K562 (cell line): ENCODE measurements at regions not wholly inside any gene's neighbourhood (a gene's known extent, or its start where the extent isn't known, plus 50 kb on each side); places are given as distances from the start of the nearest gene placed in this dataset.

Experiments used
- ATAC-seq: fragments of 200-7000 bp; cut with Tn5 transposase; 3 replicates; pipeline ENCODE4 v1.9.1; 2020; ENCODE audit warnings: moderate library complexity
- BruUV-seq: library from RNA; stranded (reverse); fragments of 400-500 nt; replicated peaks from 2 replicates; lab custom pipeline; 2021; lab: Mats Ljungman, UMichigan
- CTCF ChIA-PET: fragments of 300-600 bp; formaldehyde crosslinking; extraction: SDS; loops from one replicate; lab custom pipeline; 2021; ENCODE audit warnings: low intra/inter-chr PET ratio; lab: Yijun Ruan, JAX
- POLR2A ChIA-PET: fragments of 300-600, 350-650 bp; sonication (Branson Sonifier 250); formaldehyde crosslinking; extraction: SDS; loops from one replicate; lab custom pipeline; 2021; ENCODE audit warnings: antibody characterized with exemption, inconsistent platforms; lab: Yijun Ruan, JAX
- DNase-seq, 4 experiments: peaks; one replicate each; pipeline versions ENCODE4 v3.0.0 to v3.0.0-alpha.2; 2011 to 2018; ENCODE audit warnings: low spot score in 3 of 4, mixed read lengths in 3 of 4; ENCODE audit errors: extremely low read depth in 1 of 4
- FAIRE-seq: peaks from 2 replicates; lab custom pipeline; 2011; peaks lifted over from hg19 to GRCh38; lab: Jason Lieb, UNC
- H2AFZ ChIP-seq: 2 replicates; pipeline ENCODE4 v1.6.0; 2011; ENCODE audit warnings: low read depth, low read length, control low read depth, inconsistent platforms
- H3K27ac ChIP-seq: fragments of 200-600 bp; 3 replicates; pipeline ENCODE4 v1.8.0; 2011; ENCODE audit warnings: low read depth, mild to moderate bottlenecking, control low read depth, inconsistent platforms, low read length, moderate library complexity, mixed read lengths; ENCODE audit errors: extremely low read depth
- H3K27me3 ChIP-seq, 2 experiments: fragments of 300-600 bp in 1 of 2; 2 replicates in 1 of 2; 3 replicates in 1 of 2; pipeline versions ENCODE4 v1.6.0 to v1.8.0; 2011; ENCODE audit warnings: inconsistent platforms in 2 of 2, low read length in 2 of 2, mild to moderate bottlenecking in 1 of 2, mixed read lengths in 1 of 2, moderate library complexity in 1 of 2; ENCODE audit not compliant: control insufficient read depth in 2 of 2, insufficient read depth in 2 of 2
- H3K36me3 ChIP-seq: fragments of 300-600 bp; 3 replicates; pipeline ENCODE4 v1.8.0; 2011; ENCODE audit warnings: mild to moderate bottlenecking, low read length, inconsistent platforms; ENCODE audit not compliant: control insufficient read depth, insufficient read depth
- H3K4me1 ChIP-seq, 2 experiments: fragments of 200-600 bp in 1 of 2; replicated peaks in 1 of 2; 2 replicates in 1 of 2; 3 replicates in 1 of 2; pipeline versions ENCODE4 v1.5.1 to v1.8.0; 2011; ENCODE audit warnings: inconsistent platforms in 2 of 2, low read length in 2 of 2, mild to moderate bottlenecking in 1 of 2, mixed read lengths in 1 of 2, moderate library complexity in 1 of 2; ENCODE audit not compliant: control insufficient read depth in 2 of 2, insufficient read depth in 2 of 2
- H3K4me2 ChIP-seq: 2 replicates; pipeline ENCODE4 v1.6.1; 2011; ENCODE audit warnings: low read length, control low read depth, inconsistent platforms, mixed read lengths; ENCODE audit not compliant: insufficient read depth
- H3K4me3 ChIP-seq: fragments of 200-600 bp; sonication (generic), shearing (Covaris generic); 2 replicates; pipeline ENCODE4 v1.5.1; 2016; ENCODE audit warnings: control low read depth, inconsistent platforms
- H3K79me2 ChIP-seq: fragments of 200-600 bp; 3 replicates; pipeline ENCODE4 v1.8.0; 2011; ENCODE audit warnings: low read length, inconsistent platforms; ENCODE audit not compliant: control insufficient read depth, insufficient read depth
- H3K9ac ChIP-seq, 2 experiments: 2 replicates each; pipeline versions ENCODE4 v1.6.0 to v1.6.1; 2011; ENCODE audit warnings: low read depth in 2 of 2, low read length in 2 of 2, control low read depth in 1 of 2, inconsistent platforms in 1 of 2, mild to moderate bottlenecking in 1 of 2, mixed read lengths in 1 of 2; ENCODE audit not compliant: insufficient read depth in 1 of 2
- H3K9me1 ChIP-seq: one replicate; pipeline ENCODE4 v1.6.0; 2011; ENCODE audit warnings: inconsistent platforms, mild to moderate bottlenecking, low read length, moderate library complexity; ENCODE audit not compliant: control insufficient read depth, insufficient read depth
- H3K9me3 ChIP-seq: replicated peaks from 2 replicates; pipeline ENCODE4 v1.5.1; 2011; ENCODE audit warnings: low read depth, low read length, inconsistent platforms; ENCODE audit not compliant: control insufficient read depth, insufficient read depth
- H4K20me1 ChIP-seq: replicated peaks from 2 replicates; pipeline ENCODE4 v1.6.1; 2011; ENCODE audit warnings: low read length, inconsistent platforms, mixed read lengths; ENCODE audit not compliant: control insufficient read depth, insufficient read depth
- ARHGAP35 ChIP-seq: fragments of 450-650 bp; IDR thresholded peaks from 2 replicates; pipeline ENCODE4 v1.6.1; 2018; ENCODE audit not compliant: partially characterized antibody
- ATF2 ChIP-seq: sonication (generic); formaldehyde crosslinking; IDR thresholded peaks from 2 replicates; pipeline ENCODE4 v1.8.1; 2022; ENCODE audit warnings: missing genetic modification reagents
- CBX5 ChIP-seq: IDR thresholded peaks from 2 replicates; pipeline ENCODE4 v1.6.1; 2014; ENCODE audit warnings: low read depth, borderline replicate concordance
- CEBPB ChIP-seq: fragments of 450-650 bp; IDR thresholded peaks from 2 replicates; pipeline ENCODE4 v1.6.1; 2016; ENCODE audit warnings: missing genetic modification characterization, missing compliant biosample characterization
- EHMT2 ChIP-seq: fragments of 450-650 bp; IDR thresholded peaks from 2 replicates; pipeline ENCODE4 v1.6.1; 2018; ENCODE audit warnings: antibody characterized with exemption
- EP400 ChIP-seq: fragments of 450-650 bp; IDR thresholded peaks from 2 replicates; pipeline ENCODE4 v1.6.1; 2017; ENCODE audit warnings: antibody characterized with exemption, mild to moderate bottlenecking, moderate library complexity
- FOXJ3 ChIP-seq: sonication (generic); formaldehyde crosslinking; IDR thresholded peaks from 2 replicates; pipeline ENCODE4 v1.4.0; 2020; ENCODE audit warnings: mild to moderate bottlenecking, missing genetic modification reagents
- LARP7 ChIP-seq: fragments of 450-650 bp; IDR thresholded peaks from 2 replicates; pipeline ENCODE4 v1.6.1; 2016
- MCM2 ChIP-seq: fragments of 450-650 bp; IDR thresholded peaks from 2 replicates; pipeline ENCODE4 v1.6.1; 2017; ENCODE audit warnings: low read depth, mild to moderate bottlenecking
- MLX ChIP-seq, 2 experiments: fragments of 450-650 bp in 1 of 2; sonication (generic) in 1 of 2; formaldehyde crosslinking; conservative IDR thresholded peaks; 2 replicates each; pipeline versions ENCODE4 v1.4.0 to v1.8.1; 2020 to 2022; ENCODE audit warnings: mild to moderate bottlenecking in 1 of 2, missing genetic modification reagents in 1 of 2
- MTA1 ChIP-seq: fragments of 450-650 bp; IDR thresholded peaks from 2 replicates; pipeline ENCODE4 v1.6.1; 2017; ENCODE audit warnings: borderline replicate concordance
- NBN ChIP-seq: fragments of 450-650 bp; IDR thresholded peaks from 2 replicates; pipeline ENCODE4 v1.6.1; 2016; ENCODE audit warnings: low read depth, mild to moderate bottlenecking
- NCOA1 ChIP-seq: fragments of 450-650 bp; IDR thresholded peaks from 2 replicates; pipeline ENCODE4 v1.6.1; 2016; ENCODE audit warnings: low read depth
- PHF8 ChIP-seq: fragments of 200-600 bp; sonication (generic); IDR thresholded peaks from 2 replicates; pipeline ENCODE4 v1.6.1; 2012; ENCODE audit warnings: mixed run types, mild to moderate bottlenecking, inconsistent platforms, low read length, moderate library complexity, borderline replicate concordance
- RB1 ChIP-seq: fragments of 450-650 bp; IDR thresholded peaks from 2 replicates; pipeline ENCODE4 v1.6.1; 2017; ENCODE audit warnings: low read depth, mild to moderate bottlenecking
- ZBTB26 ChIP-seq: fragments of 450-650 bp; formaldehyde crosslinking; IDR thresholded peaks from 2 replicates; pipeline ENCODE4 v1.4.0; 2022; ENCODE audit warnings: missing genetic modification characterization
- ZNF23 ChIP-seq: fragments of 250-450 bp; sonication (Bioruptor Pico); IDR thresholded peaks from 2 replicates; pipeline ENCODE4 v1.4.0; 2020; ENCODE audit warnings: mild to moderate bottlenecking
- WGBS: fragments of 100-300 bp; shearing (Covaris generic); methylation state at CpG from one replicate; pipeline ENCODE4 v1.1.6; 2016; ENCODE audit warnings: low coverage, mixed read lengths; ENCODE audit not compliant: insufficient coverage; ENCODE audit errors: missing lambda C conversion rate; 5-methylcytosine and 5-hydroxymethylcytosine counted together
- in situ Hi-C: fragments of 300-500 bp; cut with MboI; formaldehyde crosslinking; loops from 4 replicates; pipeline ENCODE4 v1.15.0; 2018; ENCODE audit warnings: inconsistent platforms, mixed read lengths
- intact Hi-C: fragments of 100-400 bp; cut with micrococcal nuclease; formaldehyde crosslinking; loops from 2 replicates; pipeline ENCODE4 v1.14.2; 2022

GRCh38 chr9:109971226-109971625, 191.2 kb downstream of the PALM2AKAP2 start:
- H3K79me2 ChIP-seq: no peaks in the 10 kb centered on the region
- H3K27me3 ChIP-seq: no peaks in the 10 kb centered on the region
- H3K4me1 ChIP-seq: no peaks in the 10 kb centered on the region
- no peak overlapping the region for H3K9ac ChIP-seq
- TF ChIP-seq NCOA1 (no peak), ZBTB26 (CRISPR knock-in tag) (no peak), CEBPB (tag) (no peak), ZNF23 (CRISPR knock-in tag) (no peak), ARHGAP35 (no peak), MCM2 (no peak), LARP7 (no peak), NBN (no peak), FOXJ3 (no peak), EHMT2 (no peak), MLX (CRISPR knock-in tag; conservative IDR thresholded peaks at IDR 0.05) (no peak), CBX5 (no peak), ATF2 (CRISPR knock-in tag) (no peak), RB1 (no peak), MTA1 (no peak), PHF8 (no peak), EP400 (no peak)
- intact Hi-C loops: no loop called here
- no peaks in the 10 kb centered on the region for H3K9me3 ChIP-seq
- H3K36me3 ChIP-seq: no peaks in the 10 kb centered on the region
- no peak overlapping the region for H3K4me2 ChIP-seq
- no peaks in the 10 kb centered on the region; the same call in 1 of the 2 replicates for H4K20me1 ChIP-seq
- H3K4me3 ChIP-seq: no peak overlapping the region
- H3K9me1 ChIP-seq: no peaks in the 10 kb centered on the region
- ChIA-PET CTCF (no interaction called here), POLR2A (no interaction called here)
- H2AFZ ChIP-seq: no peak overlapping the region
- DNase-seq (no peak), ATAC-seq (no peak), FAIRE-seq (no peak)
- H3K27ac ChIP-seq: no peak overlapping the region
- in situ Hi-C loops: no loop called here
- 0% methylated on average over 5 of the region's 5 CpGs for WGBS
- BruUV-seq: no TSS peak
